Stomach (tissue), 4 donors: ENCODE measurements at regions not wholly inside any gene's neighbourhood (a gene's known extent, or its start where the extent isn't known, plus 50 kb on each side); places are given as distances from the start of the nearest gene placed in this dataset.

Source experiments
- CTCF ChIP-seq, 7 experiments: fragments of 450-650 bp in 4 of 7; fragments of 200-600 bp in 3 of 7; sonication (generic) in 3 of 7; IDR thresholded peaks; one replicate each; pipeline ENCODE4 v1.5.1; 2016 to 2019; ENCODE audit warnings: antibody characterized with exemption in 7 of 7, control low read depth in 2 of 7, mild to moderate bottlenecking in 1 of 7
- POLR2AphosphoS5 ChIP-seq, 3 donors: sonication (generic); formaldehyde crosslinking; IDR thresholded peaks; one replicate each; pipeline ENCODE4 v1.6.1; 2016; ENCODE audit warnings: antibody characterized with exemption in 3 of 3

- TF ChIP-seq CTCF (IDR thresholded peaks at IDR 0.05) (no peak), POLR2AphosphoS5 (IDR thresholded peaks at IDR 0.05) (no peak)
Measured at GRCh38 chr3:144912968-144913367, 941.3 kb downstream of the DIPK2A start.
